Stimulated activated naive B cell treated with anti-CD40 and anti-IgM and Interleukin-4, amounts not matched to agents 10 μg/mL and 1 μg/mL and 100 μg/mL, for 72 hours (primary cell): ENCODE measurements at regions not wholly inside any gene's neighbourhood (a gene's known extent, or its start where the extent isn't known, plus 50 kb on each side); places are given as distances from the start of the nearest gene placed in this dataset.

Experiments used
- ATAC-seq, 2 donors: fragments of 150-1000 bp; cut with Tn5 transposase; replicated peaks; 2 replicates each; pipeline ENCODE4 v1.10.0; 2021; ENCODE audit warnings: moderate library complexity in 1 of 2
- DNase-seq: peaks from one replicate; pipeline ENCODE4 v3.0.0; 2021
- H3K27ac Mint-ChIP-seq: one replicate; pipeline ENCODE4 v1.8.0; 2022; ENCODE audit warnings: mild to moderate bottlenecking, mixed read lengths
- H3K27me3 Mint-ChIP-seq, 2 donors: one replicate each; pipeline ENCODE4 v1.8.0; 2022; ENCODE audit warnings: mixed read lengths in 2 of 2
- H3K36me3 Mint-ChIP-seq, 2 donors: one replicate each; pipeline ENCODE4 v1.8.0; 2022; ENCODE audit warnings: mixed read lengths in 2 of 2, mild to moderate bottlenecking in 1 of 2
- H3K4me1 Mint-ChIP-seq, 2 donors: one replicate each; pipeline ENCODE4 v1.8.0; 2022; ENCODE audit warnings: mixed read lengths in 2 of 2, mild to moderate bottlenecking in 1 of 2
- H3K4me3 Mint-ChIP-seq, 2 donors: one replicate each; pipeline ENCODE4 v1.8.0; 2022; ENCODE audit warnings: mild to moderate bottlenecking in 2 of 2, mixed read lengths in 2 of 2, moderate library complexity in 1 of 2
- H3K9me3 Mint-ChIP-seq, 2 donors: one replicate each; pipeline ENCODE4 v1.8.0; 2022; ENCODE audit warnings: mixed read lengths in 2 of 2, mild to moderate bottlenecking in 1 of 2

GRCh38 chr6:232982-233640 is 59.2 kb upstream of the DUSP22 start:
- peak; percentile 54 to 58 for ATAC-seq
- Mint-ChIP-seq H3K27me3 (no peaks in the 10 kb centered on the region), H3K4me3 (peak overlapping the region in 1 of 2 donors; percentile 2), H3K36me3 (no peaks in the 10 kb centered on the region), H3K4me1 (peaks cover 45 to 66% of the 10 kb centered on the region in 2 donors), H3K27ac (peak overlapping the region; percentile 60), H3K9me3 (no peaks in the 10 kb centered on the region)
- DNase-seq: no peak

- Mint-ChIP-seq H3K9me3 (no peaks in the 10 kb centered on the region), H3K27me3 (no peaks in the 10 kb centered on the region), H3K27ac (peak overlapping the region; percentile 88), H3K36me3 (no peaks in the 10 kb centered on the region), H3K4me3 (no peak overlapping the region), H3K4me1 (peaks cover 41 to 55% of the 10 kb centered on the region in 2 donors)
- ATAC-seq: no peak
- DNase-seq: no peak
Observed at GRCh38 chr6:234706-235372, 57.4 kb upstream of the DUSP22 start.

- Mint-ChIP-seq H3K4me3 (peak overlapping the region; percentile 65 to 67), H3K4me1 (peaks cover 35 to 45% of the 10 kb centered on the region in 2 donors), H3K27ac (peak overlapping the region; percentile 88), H3K36me3 (no peaks in the 10 kb centered on the region), H3K9me3 (no peaks in the 10 kb centered on the region), H3K27me3 (no peaks in the 10 kb centered on the region)
- peak; percentile 57 for DNase-seq
- peak; percentile 88 to 93 for ATAC-seq
Observed at GRCh38 chr6:235763-236360, 56.4 kb upstream of the DUSP22 start.

GRCh38 chr6:236519-236918 is 55.8 kb upstream of the DUSP22 start:
- no peak for ATAC-seq
- H3K4me3 Mint-ChIP-seq: peak overlapping the region in 1 of 2 donors; percentile 54
- no peak overlapping the region for H3K27ac Mint-ChIP-seq
- H3K4me1 Mint-ChIP-seq: peaks cover 36 to 44% of the 10 kb centered on the region in 2 donors
- no peaks in the 10 kb centered on the region for H3K27me3 Mint-ChIP-seq
- DNase-seq: no peak
- no peaks in the 10 kb centered on the region for H3K9me3 Mint-ChIP-seq
- H3K36me3 Mint-ChIP-seq: no peaks in the 10 kb centered on the region

- Mint-ChIP-seq H3K36me3 (no peaks in the 10 kb centered on the region), H3K9me3 (peaks cover 0 to 6% of the 10 kb centered on the region in 2 donors), H3K4me3 (no peak overlapping the region), H3K27me3 (no peaks in the 10 kb centered on the region), H3K4me1 (peaks cover 17 to 23% of the 10 kb centered on the region in 2 donors), H3K27ac (no peak overlapping the region)
- no peak for ATAC-seq
- no peak for DNase-seq
Observed at GRCh38 chr6:240151-240550, 52.1 kb upstream of the DUSP22 start.

- Mint-ChIP-seq H3K27me3 (no peaks in the 10 kb centered on the region), H3K9me3 (peaks cover 0 to 6% of the 10 kb centered on the region in 2 donors), H3K27ac (peak overlapping the region; percentile 63), H3K4me1 (peaks cover 8 to 13% of the 10 kb centered on the region in 2 donors), H3K36me3 (no peaks in the 10 kb centered on the region), H3K4me3 (no peak overlapping the region)
- DNase-seq (no peak), ATAC-seq (no peak)
Observed at GRCh38 chr6:241336-241865, 50.9 kb upstream of the DUSP22 start.
